CD4-positive, alpha-beta T cell (primary cell): ENCODE measurements at regions not wholly inside any gene's neighbourhood (a gene's known extent, or its start where the extent isn't known, plus 50 kb on each side); places are given as distances from the start of the nearest gene placed in this dataset.

Experiments used
- ATAC-seq: fragments of 200-7000 bp; cut with Tn5 transposase; one replicate; pipeline ENCODE4 v1.10.0; 2022; ENCODE audit warnings: mild to moderate bottlenecking; ENCODE audit not compliant: poor library complexity
- CTCF ChIA-PET: fragments of 350-600 bp; sonication (Branson Sonifier 250); formaldehyde crosslinking; loops from one replicate; lab custom pipeline; 2021; ENCODE audit warnings: antibody characterized with exemption, inconsistent platforms; lab: Charles Lee
- POLR2A ChIA-PET: fragments of 350-600 bp; sonication (Branson Sonifier 250); formaldehyde crosslinking; loops from one replicate; lab custom pipeline; 2021; ENCODE audit warnings: antibody characterized with exemption, inconsistent platforms; lab: Charles Lee
- DNase-seq, 14 experiments: peaks; one replicate each; pipeline ENCODE4 v3.0.0-alpha.2; 2013 to 2020; ENCODE audit warnings: mixed read lengths in 2 of 14
- H3K27ac ChIP-seq, 2 donors: one replicate each; pipeline versions ENCODE4 v1.5.1 to v1.7.0; 2013; ENCODE audit warnings: low read length in 2 of 2, low read depth in 1 of 2, mild to moderate bottlenecking in 1 of 2
- H3K27me3 ChIP-seq, 2 experiments: 1 replicate in 1 of 2; 2 replicates in 1 of 2; pipeline versions ENCODE4 v1.6.1 to v1.7.0; 2013; ENCODE audit warnings: low read length in 2 of 2, control low read depth in 1 of 2, mild to moderate bottlenecking in 1 of 2, moderate library complexity in 1 of 2; ENCODE audit not compliant: insufficient read depth in 2 of 2, control insufficient read depth in 1 of 2
- H3K36me3 ChIP-seq: one replicate; pipeline ENCODE4 v1.6.1; 2013; ENCODE audit warnings: low read length, control low read depth; ENCODE audit not compliant: insufficient read depth
- H3K4me1 ChIP-seq: one replicate; pipeline ENCODE4 v1.6.1; 2013; ENCODE audit warnings: low read length, control low read depth; ENCODE audit not compliant: insufficient read depth
- H3K4me3 ChIP-seq: one replicate; pipeline ENCODE4 v1.5.1; 2013; ENCODE audit warnings: mild to moderate bottlenecking, low read length, moderate library complexity
- H3K9me3 ChIP-seq, 2 experiments: 1 replicate in 1 of 2; 2 replicates in 1 of 2; pipeline versions ENCODE4 v1.6.1 to v1.7.0; 2013; ENCODE audit warnings: low read length in 2 of 2, mild to moderate bottlenecking in 2 of 2, control low read depth in 1 of 2, moderate library complexity in 1 of 2; ENCODE audit not compliant: control insufficient read depth in 1 of 2, insufficient read depth in 1 of 2
- H3K27ac Mint-ChIP-seq: one replicate; pipeline ENCODE4 v1.8.0; 2020; ENCODE audit warnings: mixed read lengths
- H3K27me3 Mint-ChIP-seq: one replicate; pipeline ENCODE4 v1.8.0; 2021; ENCODE audit warnings: mixed read lengths
- H3K36me3 Mint-ChIP-seq: one replicate; pipeline ENCODE4 v1.8.0; 2021; ENCODE audit warnings: low read depth, mixed read lengths
- H3K4me1 Mint-ChIP-seq: one replicate; pipeline ENCODE4 v1.8.0; 2021; ENCODE audit warnings: low read depth, mixed read lengths
- H3K4me3 Mint-ChIP-seq: one replicate; pipeline ENCODE4 v1.8.0; 2020; ENCODE audit warnings: mild to moderate bottlenecking, mixed read lengths
- H3K9me3 Mint-ChIP-seq: one replicate; pipeline ENCODE4 v1.8.0; 2020; ENCODE audit warnings: mixed read lengths
- CTCF ChIP-seq: fragments of 200-600 bp; IDR thresholded peaks from one replicate; pipeline ENCODE4 v1.8.0; 2022; ENCODE audit warnings: antibody characterized with exemption, mild to moderate bottlenecking
- intact Hi-C, 2 experiments: fragments of 100-400 bp; cut with DNase I in 1 of 2; cut with micrococcal nuclease in 1 of 2; formaldehyde crosslinking; loops; one replicate each; pipeline versions ENCODE4 v1.15.1 to v1.9.0; 2023 to 2025; cut with DNase I, micrococcal nuclease

GRCh38 chr6:74742793-74743508 is 462.9 kb downstream of the COL12A1 start:
- no peaks in the 10 kb centered on the region for H3K36me3 Mint-ChIP-seq
- H3K27me3 Mint-ChIP-seq = no peaks in the 10 kb centered on the region
- no peak overlapping the region for H3K4me3 Mint-ChIP-seq
- Histone ChIP-seq H3K4me3 (no peak overlapping the region), H3K4me1 (no peaks in the 10 kb centered on the region), H3K9me3 (no peaks in the 10 kb centered on the region), H3K27ac (no peak overlapping the region), H3K27me3 (no peaks in the 10 kb centered on the region), H3K36me3 (no peaks in the 10 kb centered on the region)
- CTCF ChIA-PET = no interaction called here
- no peaks in the 10 kb centered on the region for H3K4me1 Mint-ChIP-seq
- H3K9me3 Mint-ChIP-seq = no peaks in the 10 kb centered on the region
- no peak for TF ChIP-seq CTCF
- ATAC-seq (no peak), DNase-seq (no peak)
- POLR2A ChIA-PET = no interaction called here
- H3K27ac Mint-ChIP-seq = no peak overlapping the region
- intact Hi-C loops = no loop called here

- H3K4me1 Mint-ChIP-seq = no peaks in the 10 kb centered on the region
- no peak overlapping the region for H3K27ac Mint-ChIP-seq
- no peaks in the 10 kb centered on the region for H3K9me3 Mint-ChIP-seq
- H3K27me3 ChIP-seq = no peaks in the 10 kb centered on the region
- ChIA-PET CTCF (no interaction called here), POLR2A (no interaction called here)
- intact Hi-C loops = no loop called here
- DNase-seq (no peak), ATAC-seq (no peak)
- no peak overlapping the region for H3K4me3 Mint-ChIP-seq
- no peak for TF ChIP-seq CTCF
- no peaks in the 10 kb centered on the region for H3K27me3 Mint-ChIP-seq
- no peaks in the 10 kb centered on the region for H3K4me1 ChIP-seq
- no peaks in the 10 kb centered on the region for H3K36me3 Mint-ChIP-seq
- H3K27ac ChIP-seq = no peak overlapping the region
- H3K9me3 ChIP-seq = no peaks in the 10 kb centered on the region
- no peaks in the 10 kb centered on the region for H3K36me3 ChIP-seq
- no peak overlapping the region for H3K4me3 ChIP-seq
Observed at GRCh38 chr6:74741646-74742045, 464.2 kb downstream of the COL12A1 start.

GRCh38 chr6:74735304-74735703 is 470.5 kb downstream of the COL12A1 start:
- CTCF ChIA-PET = no interaction called here
- H3K27ac Mint-ChIP-seq = no peak overlapping the region
- no peaks in the 10 kb centered on the region for H3K4me1 Mint-ChIP-seq

More at GRCh38 chr6:74735304-74735703, 470.5 kb downstream of the COL12A1 start:
- Histone ChIP-seq H3K9me3 (no peaks in the 10 kb centered on the region), H3K4me1 (no peaks in the 10 kb centered on the region), H3K4me3 (no peak overlapping the region), H3K27me3 (no peaks in the 10 kb centered on the region), H3K27ac (no peak overlapping the region), H3K36me3 (no peaks in the 10 kb centered on the region)
- Mint-ChIP-seq H3K27me3 (no peaks in the 10 kb centered on the region), H3K36me3 (no peaks in the 10 kb centered on the region), H3K4me3 (no peak overlapping the region), H3K9me3 (peaks cover 3% of the 10 kb centered on the region)
- intact Hi-C loops = no loop called here
- POLR2A ChIA-PET = no interaction called here
- no peak for ATAC-seq
- no peak for TF ChIP-seq CTCF
- DNase-seq = no peak
